Peyer's patch (tissue), 4 donors: ENCODE measurements at regions not wholly inside any gene's neighbourhood (a gene's known extent, or its start where the extent isn't known, plus 50 kb on each side); places are given as distances from the start of the nearest gene placed in this dataset.
"Not testable (repeated sequence)": the region's sequence is repeated elsewhere in the genome, so short reads cannot be mapped to it uniquely, and the experiment has no call there.

ENCODE experiments used
- DNase-seq, 3 donors: peaks; one replicate each; pipeline ENCODE4 v3.0.0-alpha.2; 2017 to 2019
- H3K27ac ChIP-seq, 4 donors: fragments of 200-600 bp; sonication (generic); one replicate each; pipeline ENCODE4 v1.5.1; 2016 to 2019
- H3K27me3 ChIP-seq, 2 donors: fragments of 200-600 bp; sonication (generic); one replicate each; pipeline ENCODE4 v1.5.1; 2019
- H3K36me3 ChIP-seq, 3 donors: fragments of 200-600 bp; sonication (generic); one replicate each; pipeline ENCODE4 v1.5.1; 2016 to 2019
- H3K4me1 ChIP-seq, 4 donors: fragments of 200-600 bp; sonication (generic); one replicate each; pipeline ENCODE4 v1.5.1; 2016 to 2019
- H3K4me3 ChIP-seq, 4 donors: fragments of 200-600 bp; sonication (generic); 1 replicate in 3 of 4; 2 replicates in 1 of 4; pipeline ENCODE4 v1.5.1; 2016 to 2019; ENCODE audit warnings: mild to moderate bottlenecking in 1 of 4
- H3K9me3 ChIP-seq, 4 donors: fragments of 200-600 bp; sonication (generic); one replicate each; pipeline ENCODE4 v1.5.1; 2016 to 2019; ENCODE audit warnings: mild to moderate bottlenecking in 1 of 4
- POLR2A ChIP-seq, 2 donors: fragments of 450-650 bp; IDR thresholded peaks; one replicate each; pipeline ENCODE4 v1.5.1; 2017; ENCODE audit warnings: antibody characterized with exemption in 2 of 2, mild to moderate bottlenecking in 2 of 2, moderate library complexity in 2 of 2
- TF ChIP-seq, protein P1 (sequence below), 6 experiments: fragments of 450-650 bp in 4 of 6; fragments of 200-600 bp in 2 of 6; sonication (generic) in 1 of 6; IDR thresholded peaks; one replicate each; pipeline ENCODE4 v1.5.1; 2017 to 2019; ENCODE audit warnings: antibody characterized with exemption in 6 of 6, mild to moderate bottlenecking in 3 of 6, moderate library complexity in 1 of 6

DNA sequence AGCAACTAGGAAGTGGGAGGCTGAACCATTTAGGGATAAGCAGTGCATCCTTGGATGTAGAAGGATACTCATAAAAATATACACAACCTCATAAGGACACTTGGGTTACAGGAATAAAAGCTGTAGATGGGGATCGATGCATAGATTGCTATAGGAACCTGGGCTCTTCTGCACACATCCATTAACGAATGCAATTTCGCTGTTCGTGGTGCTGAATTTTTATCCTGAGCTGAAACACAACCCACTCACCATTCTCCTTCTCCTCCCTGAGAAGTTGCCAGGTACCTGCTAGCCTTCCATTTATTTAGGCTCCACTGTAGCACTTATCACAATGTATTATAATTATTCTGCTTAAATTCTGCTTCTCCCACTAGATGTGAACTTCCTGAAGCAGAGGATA is 320.6 kb upstream of the BRINP1 start:
- no peaks in the 10 kb centered on the region for H3K27me3 ChIP-seq
- H3K36me3 ChIP-seq, result no peaks in the 10 kb centered on the region
- H3K27ac ChIP-seq, result no peak overlapping the region
- TF ChIP-seq POLR2A (IDR thresholded peaks at IDR 0.05), result no peak
- H3K9me3 ChIP-seq, result no peaks in the 10 kb centered on the region
- no peak overlapping the region for H3K4me3 ChIP-seq
- H3K4me1 ChIP-seq, result no peaks in the 10 kb centered on the region
- no peak for DNase-seq

GRCh38 chr9:119688547-119688946 is 319.3 kb upstream of the BRINP1 start:
- no peak for TF ChIP-seq POLR2A (IDR thresholded peaks at IDR 0.05)
- TF ChIP-seq, protein P1, sequence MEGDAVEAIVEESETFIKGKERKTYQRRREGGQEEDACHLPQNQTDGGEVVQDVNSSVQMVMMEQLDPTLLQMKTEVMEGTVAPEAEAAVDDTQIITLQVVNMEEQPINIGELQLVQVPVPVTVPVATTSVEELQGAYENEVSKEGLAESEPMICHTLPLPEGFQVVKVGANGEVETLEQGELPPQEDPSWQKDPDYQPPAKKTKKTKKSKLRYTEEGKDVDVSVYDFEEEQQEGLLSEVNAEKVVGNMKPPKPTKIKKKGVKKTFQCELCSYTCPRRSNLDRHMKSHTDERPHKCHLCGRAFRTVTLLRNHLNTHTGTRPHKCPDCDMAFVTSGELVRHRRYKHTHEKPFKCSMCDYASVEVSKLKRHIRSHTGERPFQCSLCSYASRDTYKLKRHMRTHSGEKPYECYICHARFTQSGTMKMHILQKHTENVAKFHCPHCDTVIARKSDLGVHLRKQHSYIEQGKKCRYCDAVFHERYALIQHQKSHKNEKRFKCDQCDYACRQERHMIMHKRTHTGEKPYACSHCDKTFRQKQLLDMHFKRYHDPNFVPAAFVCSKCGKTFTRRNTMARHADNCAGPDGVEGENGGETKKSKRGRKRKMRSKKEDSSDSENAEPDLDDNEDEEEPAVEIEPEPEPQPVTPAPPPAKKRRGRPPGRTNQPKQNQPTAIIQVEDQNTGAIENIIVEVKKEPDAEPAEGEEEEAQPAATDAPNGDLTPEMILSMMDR (IDR thresholded peaks at IDR 0.05), result no peak
- H3K4me1 ChIP-seq, result no peaks in the 10 kb centered on the region
- no peaks in the 10 kb centered on the region for H3K9me3 ChIP-seq
- DNase-seq, result no peak
- no peaks in the 10 kb centered on the region for H3K27me3 ChIP-seq
- H3K36me3 ChIP-seq, result no peaks in the 10 kb centered on the region
- H3K4me3 ChIP-seq, result no peak overlapping the region
- H3K27ac ChIP-seq, result no peak overlapping the region

GRCh38 chr9:119677811-119678505 is 308.7 kb upstream of the BRINP1 start:
- Histone ChIP-seq H3K4me3 (no peak overlapping the region), H3K4me1 (no peaks in the 10 kb centered on the region), H3K36me3 (no peaks in the 10 kb centered on the region), H3K27ac (no peak overlapping the region), H3K9me3 (no peaks in the 10 kb centered on the region), H3K27me3 (no peaks in the 10 kb centered on the region)
- no peak for DNase-seq
- TF ChIP-seq POLR2A (IDR thresholded peaks at IDR 0.05), result no peak
- TF ChIP-seq, protein P1 (IDR thresholded peaks at IDR 0.05), result no peak

- DNase-seq, result no peak
- H3K27me3 ChIP-seq, result no peaks in the 10 kb centered on the region
- no peak overlapping the region for H3K4me3 ChIP-seq
- H3K9me3 ChIP-seq, result no peaks in the 10 kb centered on the region
- no peak overlapping the region for H3K27ac ChIP-seq
- H3K36me3 ChIP-seq, result no peaks in the 10 kb centered on the region
- H3K4me1 ChIP-seq, result no peaks in the 10 kb centered on the region
- no peak for TF ChIP-seq POLR2A (IDR thresholded peaks at IDR 0.05)
- TF ChIP-seq, protein P1 (IDR thresholded peaks at IDR 0.05), result no peak
Observed at GRCh38 chr9:119675951-119676350, 306.7 kb upstream of the BRINP1 start.

DNA sequence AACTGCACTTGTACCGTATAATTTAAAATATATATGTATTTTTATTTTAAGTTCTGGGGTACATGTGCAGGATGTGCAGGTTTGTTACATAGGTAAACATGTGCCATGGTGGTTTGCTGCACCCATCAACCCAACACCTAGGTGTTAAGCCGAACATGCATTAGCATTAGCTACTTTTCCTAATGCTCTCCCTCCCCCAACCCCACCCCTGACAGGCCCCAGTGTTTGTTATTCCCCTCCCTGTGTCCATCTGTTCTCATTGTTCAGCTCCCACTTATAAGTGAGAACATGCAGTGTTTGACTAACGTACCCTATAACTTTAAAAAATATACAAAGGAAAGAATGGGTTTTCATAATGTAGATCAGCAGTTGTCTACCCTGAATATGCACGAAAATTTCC is 303.5 kb upstream of the BRINP1 start:
- H3K4me1 ChIP-seq, H3K36me3 ChIP-seq, H3K9me3 ChIP-seq, H3K4me3 ChIP-seq, H3K27ac ChIP-seq, H3K27me3 ChIP-seq, DNase-seq: not testable (repeated sequence)

DNA sequence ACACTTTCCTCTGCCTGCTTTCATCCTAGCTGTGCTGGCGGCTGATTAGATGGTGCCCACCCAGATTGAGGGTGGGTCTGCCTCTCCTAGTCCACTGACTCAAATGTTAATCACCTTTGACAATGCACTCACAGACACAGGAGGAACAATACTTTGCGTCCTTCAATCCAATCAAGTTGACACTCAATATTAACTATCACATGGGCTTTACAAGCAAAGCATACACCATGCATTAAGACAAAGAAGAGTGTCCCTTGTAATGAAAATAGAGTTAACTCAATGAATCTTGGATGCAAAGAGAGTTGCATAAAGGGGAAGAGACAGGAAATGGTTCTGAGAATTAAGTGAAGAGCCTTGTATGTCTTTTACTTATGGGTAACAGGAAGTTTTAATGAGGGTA is 298.7 kb upstream of the BRINP1 start:
- Histone ChIP-seq H3K9me3 (no peaks in the 10 kb centered on the region), H3K27ac (no peak overlapping the region), H3K36me3 (no peaks in the 10 kb centered on the region), H3K4me3 (no peak overlapping the region), H3K4me1 (no peaks in the 10 kb centered on the region), H3K27me3 (no peaks in the 10 kb centered on the region)
- TF ChIP-seq, protein P1 (IDR thresholded peaks at IDR 0.05), result no peak
- TF ChIP-seq POLR2A (IDR thresholded peaks at IDR 0.05), result no peak
- DNase-seq, result no peak

DNA sequence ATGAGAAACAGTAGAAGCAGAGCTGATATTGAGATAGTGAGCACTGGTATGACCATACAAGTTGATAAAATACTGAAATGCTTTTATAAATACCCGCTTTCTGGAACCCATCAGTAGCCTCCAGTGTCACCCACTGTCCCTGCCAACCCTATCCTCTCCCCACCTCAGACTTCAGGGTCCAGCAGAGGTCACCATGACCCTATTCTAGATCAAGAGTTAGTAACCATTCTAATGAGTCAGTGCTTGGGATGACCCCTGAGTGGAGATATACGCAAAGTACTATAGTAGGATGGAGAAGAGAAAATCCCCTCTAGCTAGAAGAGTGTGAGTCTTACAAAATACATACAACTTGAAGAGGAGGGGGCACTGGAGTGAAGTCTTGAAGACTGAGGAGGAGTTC is 297.9 kb upstream of the BRINP1 start:
- TF ChIP-seq POLR2A (IDR thresholded peaks at IDR 0.05), result no peak
- TF ChIP-seq, protein P1 (IDR thresholded peaks at IDR 0.05), result no peak
- no peaks in the 10 kb centered on the region for H3K9me3 ChIP-seq
- H3K4me3 ChIP-seq, result no peak overlapping the region
- H3K27ac ChIP-seq, result no peak overlapping the region
- H3K36me3 ChIP-seq, result no peaks in the 10 kb centered on the region
- H3K27me3 ChIP-seq, result no peaks in the 10 kb centered on the region
- no peak for DNase-seq
- no peaks in the 10 kb centered on the region for H3K4me1 ChIP-seq
